Adipocyte (in vitro differentiated cells): ENCODE measurements at regions not wholly inside any gene's neighbourhood (a gene's known extent, or its start where the extent isn't known, plus 50 kb on each side); places are given as distances from the start of the nearest gene placed in this dataset.

ENCODE experiments used
- DNase-seq: peaks from one replicate; pipeline ENCODE4 v3.0.0-alpha.2; 2015; ENCODE audit warnings: low read depth
- H3K27me3 ChIP-seq: replicated peaks from 2 replicates; pipeline ENCODE4 v1.7.0; 2013; ENCODE audit warnings: mild to moderate bottlenecking, low read length, moderate library complexity; ENCODE audit not compliant: control insufficient read depth, insufficient read depth
- H3K36me3 ChIP-seq: 2 replicates; pipeline ENCODE4 v1.7.0; 2013; ENCODE audit warnings: low read length, mild to moderate bottlenecking, moderate library complexity; ENCODE audit not compliant: control insufficient read depth, insufficient read depth, severe bottlenecking
- H3K4me1 ChIP-seq: 2 replicates; pipeline ENCODE4 v1.7.0; 2013; ENCODE audit warnings: mild to moderate bottlenecking, low read length, moderate library complexity; ENCODE audit not compliant: control insufficient read depth, insufficient read depth
- H3K4me3 ChIP-seq: 2 replicates; pipeline ENCODE4 v1.7.0; 2013; ENCODE audit warnings: mild to moderate bottlenecking, low read length, moderate library complexity
- H3K9ac ChIP-seq: 2 replicates; pipeline ENCODE4 v1.7.0; 2013; ENCODE audit warnings: mild to moderate bottlenecking, low read length, moderate library complexity
- H3K9me3 ChIP-seq: 2 replicates; pipeline ENCODE4 v1.7.0; 2013; ENCODE audit warnings: mild to moderate bottlenecking, low read length, moderate library complexity; ENCODE audit not compliant: control insufficient read depth

- no peaks in the 10 kb centered on the region for H3K27me3 ChIP-seq
- peaks cover 19% of the 10 kb centered on the region for H3K4me1 ChIP-seq
- DNase-seq: no peak
- H3K36me3 ChIP-seq: no peaks in the 10 kb centered on the region
- H3K9ac ChIP-seq: no peak overlapping the region
- H3K4me3 ChIP-seq: no peak overlapping the region
- H3K9me3 ChIP-seq: no peaks in the 10 kb centered on the region
These were observed 66.1 kb upstream of the PTGFR start for GRCh38 chr1:78424720-78425119.

DNA sequence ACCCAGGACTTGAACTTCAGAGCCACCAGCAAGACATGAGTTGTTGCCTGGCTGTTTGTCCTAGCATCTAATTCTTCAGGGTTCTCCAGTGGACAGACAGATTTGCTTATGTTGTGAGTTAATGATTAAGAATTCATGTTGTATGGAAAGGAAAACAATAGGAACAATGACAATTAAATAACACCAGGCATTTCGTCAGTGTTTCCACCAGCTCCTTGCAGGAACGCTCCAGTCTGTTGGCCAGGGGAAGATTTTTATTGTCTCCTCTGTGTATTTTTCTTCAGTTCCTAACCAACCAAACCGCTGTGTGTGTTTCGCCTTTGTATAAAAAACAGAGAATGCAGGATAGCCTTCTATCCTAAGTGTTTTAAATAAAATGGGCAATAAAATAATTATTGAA, 64.4 kb upstream of the PTGFR start:
- DNase-seq: no peak
- H3K4me3 ChIP-seq: peak overlapping the region; percentile 38
- no peaks in the 10 kb centered on the region for H3K36me3 ChIP-seq
- H3K4me1 ChIP-seq: peaks cover 17% of the 10 kb centered on the region
- H3K9me3 ChIP-seq: no peaks in the 10 kb centered on the region
- H3K9ac ChIP-seq: peak overlapping the region; percentile 59
- no peaks in the 10 kb centered on the region for H3K27me3 ChIP-seq

DNA sequence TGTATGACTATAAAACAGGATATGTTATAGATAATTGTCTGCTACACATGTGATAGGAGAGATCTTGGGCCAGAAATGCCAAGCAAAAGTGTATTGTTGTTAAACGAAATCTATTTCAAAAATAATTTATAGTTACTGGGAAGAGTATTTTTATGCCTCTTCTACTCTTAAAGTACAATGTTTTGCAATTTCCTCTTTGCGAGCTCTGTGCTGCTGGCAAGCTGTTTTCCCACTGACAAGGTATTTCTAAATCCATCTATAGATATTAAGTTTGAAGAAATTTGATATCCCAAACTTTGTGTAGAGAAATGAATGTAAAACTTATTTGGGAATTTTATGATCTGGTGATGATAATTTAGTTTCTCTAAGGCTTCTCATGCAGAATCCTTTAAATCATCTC, 63.3 kb upstream of the PTGFR start:
- no peaks in the 10 kb centered on the region for H3K27me3 ChIP-seq
- H3K4me1 ChIP-seq: peaks cover 17% of the 10 kb centered on the region
- H3K4me3 ChIP-seq: peak overlapping the region; percentile 38
- no peaks in the 10 kb centered on the region for H3K36me3 ChIP-seq
- DNase-seq: peak; percentile 52
- peak overlapping the region; percentile 59 for H3K9ac ChIP-seq
- H3K9me3 ChIP-seq: no peaks in the 10 kb centered on the region

DNA sequence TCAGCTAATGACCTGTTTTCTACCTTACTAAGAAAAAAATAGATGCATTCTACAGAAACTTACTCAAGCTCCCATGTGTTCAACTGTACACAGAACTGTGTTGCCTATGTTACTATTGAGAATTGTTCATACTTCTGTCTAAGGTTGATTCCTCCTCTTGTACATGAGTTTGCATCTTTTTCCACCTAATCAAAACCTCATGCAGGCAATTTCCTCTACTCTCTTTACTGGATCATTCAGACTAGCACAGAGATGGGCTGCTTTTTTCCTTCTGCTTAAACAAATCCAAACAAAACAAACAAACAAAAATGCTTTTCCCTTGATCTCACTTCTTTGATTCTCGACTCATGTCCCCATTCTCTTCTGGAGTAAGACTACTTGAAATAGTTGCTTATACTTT, 58.8 kb upstream of the PTGFR start:
- H3K27me3 ChIP-seq: no peaks in the 10 kb centered on the region
- peak; percentile 51 for DNase-seq
- no peak overlapping the region for H3K9ac ChIP-seq
- no peaks in the 10 kb centered on the region for H3K9me3 ChIP-seq
- peaks cover 14% of the 10 kb centered on the region for H3K4me1 ChIP-seq
- H3K36me3 ChIP-seq: no peaks in the 10 kb centered on the region
- H3K4me3 ChIP-seq: no peak overlapping the region

DNA sequence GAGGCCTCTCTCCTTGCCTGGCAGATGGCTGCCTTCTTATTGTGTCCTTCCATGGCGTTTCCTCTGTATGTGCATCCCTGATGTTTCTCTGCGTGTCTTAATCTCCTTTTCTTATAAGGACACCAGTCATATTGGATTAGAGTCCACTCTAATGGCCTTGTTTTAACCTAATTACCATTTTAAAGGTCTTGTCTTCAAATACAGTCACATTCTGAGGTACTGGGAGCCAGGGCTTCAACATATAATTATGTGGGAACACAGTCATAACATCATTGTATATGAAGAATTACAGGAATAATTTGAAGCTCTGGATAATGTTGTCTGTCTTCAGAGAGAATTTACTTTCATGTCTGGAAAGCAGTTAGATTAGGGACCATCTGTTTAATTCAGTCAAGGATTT, 56.4 kb upstream of the PTGFR start:
- Histone ChIP-seq H3K4me3 (no peak overlapping the region), H3K36me3 (no peaks in the 10 kb centered on the region), H3K9me3 (no peaks in the 10 kb centered on the region), H3K4me1 (peaks cover 8% of the 10 kb centered on the region), H3K27me3 (no peaks in the 10 kb centered on the region), H3K9ac (no peak overlapping the region)
- no peak for DNase-seq

- Histone ChIP-seq H3K9me3 (no peaks in the 10 kb centered on the region), H3K36me3 (no peaks in the 10 kb centered on the region), H3K4me3 (no peak overlapping the region), H3K4me1 (peaks cover 15% of the 10 kb centered on the region), H3K9ac (peak overlapping the region; percentile 31), H3K27me3 (no peaks in the 10 kb centered on the region)
- DNase-seq: no peak
These were observed 53.8 kb upstream of the PTGFR start for GRCh38 chr1:78436961-78437360.

- no peaks in the 10 kb centered on the region for H3K9me3 ChIP-seq
- H3K36me3 ChIP-seq: no peaks in the 10 kb centered on the region
- no peaks in the 10 kb centered on the region for H3K27me3 ChIP-seq
- H3K4me3 ChIP-seq: no peak overlapping the region
- peaks cover 15% of the 10 kb centered on the region for H3K4me1 ChIP-seq
- peak overlapping the region; percentile 31 for H3K9ac ChIP-seq
- DNase-seq: peak; percentile 63
These were observed 53.4 kb upstream of the PTGFR start for GRCh38 chr1:78437396-78437795.

DNA sequence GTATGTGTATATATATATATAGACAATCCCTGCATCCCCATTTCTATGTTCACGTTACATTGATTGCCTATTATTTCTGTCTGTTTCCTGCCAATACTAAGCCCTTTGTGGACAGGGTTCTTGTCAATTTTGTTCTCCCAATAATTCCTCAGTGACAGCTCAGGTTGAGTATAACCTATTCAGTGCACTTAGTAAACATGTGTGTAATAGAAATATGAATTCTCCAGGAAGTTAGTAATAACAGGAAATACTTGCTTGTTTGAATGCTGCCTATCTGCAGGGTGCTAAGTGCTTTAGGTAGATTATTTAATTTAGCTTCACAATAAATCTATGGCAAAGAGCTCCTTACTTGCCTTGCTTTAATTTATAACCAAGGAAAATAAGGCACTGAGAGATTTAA, 52.8 kb upstream of the PTGFR start:
- no peak for DNase-seq
- peaks cover 15% of the 10 kb centered on the region for H3K4me1 ChIP-seq
- H3K4me3 ChIP-seq: no peak overlapping the region
- H3K9me3 ChIP-seq: no peaks in the 10 kb centered on the region
- no peak overlapping the region for H3K9ac ChIP-seq
- no peaks in the 10 kb centered on the region for H3K36me3 ChIP-seq
- no peaks in the 10 kb centered on the region for H3K27me3 ChIP-seq

DNA sequence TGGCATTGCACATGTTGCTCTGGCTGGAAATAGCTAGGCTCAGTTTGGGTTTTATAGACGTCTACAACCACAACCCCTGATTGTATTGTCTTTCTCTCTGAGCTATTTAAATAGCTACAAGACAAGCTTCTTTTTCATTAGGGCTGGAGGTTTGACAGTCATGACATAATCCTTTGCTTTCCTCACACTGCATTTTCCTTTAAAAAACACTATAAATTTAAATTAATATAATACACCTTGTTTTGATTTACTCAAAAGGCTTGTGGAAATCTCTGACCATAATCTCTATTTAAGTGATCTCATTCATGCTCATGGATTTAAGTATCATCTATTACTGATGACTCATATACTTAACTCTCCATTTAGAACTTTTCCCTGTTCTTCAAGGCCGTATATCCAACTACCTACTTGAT, 50.4 kb upstream of the PTGFR start:
- Histone ChIP-seq H3K4me3 (no peak overlapping the region), H3K9me3 (no peaks in the 10 kb centered on the region), H3K36me3 (no peaks in the 10 kb centered on the region), H3K9ac (no peak overlapping the region), H3K27me3 (no peaks in the 10 kb centered on the region), H3K4me1 (peaks cover 15% of the 10 kb centered on the region)
- peak; percentile 28 for DNase-seq
